ENCODE measurements at regions not wholly inside any gene's neighbourhood (a gene's known extent, or its start where the extent isn't known, plus 50 kb on each side); places are given as distances from the start of the nearest gene placed in this dataset.

- Histone ChIP-seq H3K9me3 (replicated peaks; ENCODE audit: control insufficient read depth, insufficient read depth, low read length) (peaks cover 16% of the 10 kb centered on the region), H3K4me1 (ENCODE audit: control insufficient read depth, extremely low read depth, insufficient read depth, low read length) (no peaks in the 10 kb centered on the region), H3K36me3 (ENCODE audit: control insufficient read depth in 2 of 2, extremely low read depth in 1 of 2, insufficient read depth in 2 of 2, low read length in 2 of 2) (no peaks in the 10 kb centered on the region), H4K20me1 (replicated peaks; ENCODE audit: control insufficient read depth, extremely low read depth, insufficient read depth, low read length) (no peaks in the 10 kb centered on the region), H3K27me3 (ENCODE audit: control insufficient read depth in 2 of 2, insufficient read depth in 2 of 2, low read length in 2 of 2) (no peaks in the 10 kb centered on the region), H2AFZ (ENCODE audit: low read depth, low read length) (no peak overlapping the region), H3K4me2 (ENCODE audit: insufficient read depth, low read length) (no peak overlapping the region), H3K4me3 (replicated peaks in 1 of 3; ENCODE audit: insufficient read depth in 1 of 3, low read depth in 1 of 3, low read length in 3 of 3) (no peak overlapping the region), H3K79me2 (ENCODE audit: control insufficient read depth, insufficient read depth, low read length) (no peaks in the 10 kb centered on the region), H3K9ac (replicated peaks; ENCODE audit: extremely low read depth, insufficient read depth, low read length) (no peak overlapping the region), H3K27ac (ENCODE audit: insufficient read depth, low read depth, low read length) (no peak overlapping the region), H3K9me1 (replicated peaks; ENCODE audit: control insufficient read depth, extremely low read depth, insufficient read depth, low read length) (no peaks in the 10 kb centered on the region)
- DNase-seq (ENCODE audit: low read depth, low spot score) (no peak), FAIRE-seq (no peak)
- dilution Hi-C loops (cut with MboI; ENCODE audit: extremely low pct_ligation_motif_present, low sequenced_read_pairs) (no loop called here), intact Hi-C loops (cut with micrococcal nuclease) (no loop called here)
- TF ChIP-seq FOS (IDR thresholded peaks at IDR 0.05; ENCODE audit: borderline replicate concordance, insufficient read depth, low read length) (no peak), CTCF (IDR thresholded peaks at IDR 0.05; ENCODE audit: extremely low read depth in 1 of 2, insufficient read depth in 1 of 2, low read depth in 1 of 2, low read length in 2 of 2) (no peak), MYC (IDR thresholded peaks at IDR 0.05; ENCODE audit: low read depth, low read length) (no peak), GATA2 (IDR thresholded peaks at IDR 0.05; ENCODE audit: insufficient read depth, insufficient read length, low read depth, low read length) (no peak), JUN (IDR thresholded peaks at IDR 0.05; ENCODE audit: borderline replicate concordance, insufficient read depth, insufficient read length, low read depth) (no peak), POLR2AphosphoS5 (IDR thresholded peaks at IDR 0.05; ENCODE audit: insufficient read depth, low read depth, low read length) (no peak), EZH2 (IDR thresholded peaks at IDR 0.05; ENCODE audit: borderline replicate concordance, low read depth, low read length, severe bottlenecking) (no peak), MAX (IDR thresholded peaks at IDR 0.05; ENCODE audit: insufficient read depth, insufficient read length) (no peak), POLR2A (IDR thresholded peaks at IDR 0.05; ENCODE audit: low read depth, low read length) (no peak)
- no TSS peak for BruUV-seq (replicated peaks)
- CTCF ChIA-PET: no interaction called here
- POLR2A ChIA-PET: no interaction called here
Observed at GRCh38 chr19:28981518-28981917, 231.4 kb downstream of the UQCRFS1 start.

Measured in endothelial cell of umbilical vein (primary cell).